ACHN (cell line): ENCODE measurements at regions not wholly inside any gene's neighbourhood (a gene's known extent, or its start where the extent isn't known, plus 50 kb on each side); places are given as distances from the start of the nearest gene placed in this dataset.
A peak's percentile ranks its signal among the peaks of the same experiment; 100 is the strongest.

Experiments
- DNase-seq: peaks from one replicate; pipeline ENCODE4 v3.0.0-alpha.2; 2015
- in situ Hi-C: cut with HindIII; loops from 2 replicates; pipeline ENCODE4 v1.10.0; 2017; ENCODE audit warnings: low sequenced_read_pairs, low pct_ligation_motif_present, low pct_unique_long_range_greater_than_20kb

- peak; percentile 80 for DNase-seq
- in situ Hi-C loops, result no loop called here
These were observed 390.1 kb downstream of the CTTN start for GRCh38 chr11:70788248-70789022.

- no peak for DNase-seq
- in situ Hi-C loops, result no loop called here
These were observed 392.5 kb downstream of the CTTN start for GRCh38 chr11:70790671-70791300.

- in situ Hi-C loops, result no loop called here
- DNase-seq, result peak; percentile 18
These were observed 398.4 kb downstream of the CTTN start for GRCh38 chr11:70796648-70797227.

DNA sequence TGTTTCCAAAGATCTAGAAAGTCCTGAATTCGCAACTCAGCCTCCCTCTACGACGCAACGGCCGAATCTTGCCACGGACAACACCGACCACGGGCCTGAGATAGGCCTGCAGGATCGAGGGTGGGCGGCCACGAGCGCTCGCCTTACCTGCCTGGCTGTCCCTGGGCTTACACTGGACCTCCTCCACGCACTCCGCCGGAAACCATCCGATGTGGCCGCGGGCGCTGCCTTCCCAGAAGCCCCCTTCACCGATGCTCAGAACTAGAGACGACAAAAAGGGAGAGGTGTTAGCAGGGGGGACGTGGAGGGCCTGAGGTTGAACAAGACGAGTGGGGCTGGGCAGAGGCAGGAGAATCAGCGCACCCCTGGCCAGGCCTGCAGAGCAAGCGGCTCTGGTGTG lies 400.0 kb downstream of the CTTN start:
- in situ Hi-C loops, result no loop called here

DNA sequence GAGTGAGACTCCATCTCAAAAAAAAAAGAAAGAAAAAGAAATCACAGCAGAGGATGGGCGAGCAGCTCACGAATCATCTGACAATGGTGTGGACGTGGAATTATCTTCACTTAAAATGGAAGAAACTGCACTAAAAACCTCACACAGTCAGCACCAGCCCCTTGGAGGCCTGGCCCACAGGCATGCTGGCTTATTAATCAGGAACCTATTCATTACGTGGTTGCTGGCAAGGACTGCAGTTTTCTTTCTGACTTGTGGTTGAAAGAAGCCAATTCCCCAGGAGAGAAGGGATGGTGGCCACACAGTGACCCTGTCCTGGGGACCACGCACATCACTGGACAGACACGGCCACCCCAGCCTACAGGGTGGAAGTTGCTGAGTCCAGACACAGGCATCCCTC lies 401.1 kb downstream of the CTTN start:
- in situ Hi-C loops, result no loop called here
- no peak for DNase-seq

More for the DNA sequence above, 400.0 kb downstream of the CTTN start:
- DNase-seq, result no peak

- no peak for DNase-seq
- in situ Hi-C loops, result no loop called here
These were observed 403.9 kb downstream of the CTTN start for GRCh38 chr11:70802185-70802584.

GRCh38 chr11:70804139-70804837 lies 406.0 kb downstream of the CTTN start:
- in situ Hi-C loops, result no loop called here
- no peak for DNase-seq

- no peak for DNase-seq
- in situ Hi-C loops, result no loop called here
These were observed 406.9 kb downstream of the CTTN start for GRCh38 chr11:70805243-70805642.

DNA sequence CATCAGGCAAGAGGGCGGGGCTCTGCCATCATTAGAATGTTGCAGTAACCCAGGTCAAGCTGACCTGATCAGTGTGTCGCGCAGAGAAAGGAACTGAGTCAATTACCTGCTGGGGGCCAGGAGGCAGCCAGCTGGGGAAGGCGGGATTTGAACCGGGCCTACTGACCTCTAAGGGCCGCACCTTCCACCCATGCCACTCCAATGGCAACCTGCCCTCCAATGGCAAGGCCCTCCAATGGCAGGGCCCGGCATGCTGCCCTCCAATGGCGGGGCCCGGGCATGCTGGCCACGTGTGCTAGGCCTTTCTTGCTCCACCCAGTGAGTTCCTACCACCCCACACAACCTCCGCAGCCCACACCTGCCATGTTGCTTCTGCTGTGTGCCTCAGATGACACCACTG lies 407.6 kb downstream of the CTTN start:
- DNase-seq, result no peak
- in situ Hi-C loops, result no loop called here

- DNase-seq, result no peak
- in situ Hi-C loops, result no loop called here
These were observed 408.3 kb downstream of the CTTN start for GRCh38 chr11:70806461-70807194.

GRCh38 chr11:70807195-70807543 lies 408.8 kb downstream of the CTTN start:
- DNase-seq, result no peak
- in situ Hi-C loops, result no loop called here

DNA sequence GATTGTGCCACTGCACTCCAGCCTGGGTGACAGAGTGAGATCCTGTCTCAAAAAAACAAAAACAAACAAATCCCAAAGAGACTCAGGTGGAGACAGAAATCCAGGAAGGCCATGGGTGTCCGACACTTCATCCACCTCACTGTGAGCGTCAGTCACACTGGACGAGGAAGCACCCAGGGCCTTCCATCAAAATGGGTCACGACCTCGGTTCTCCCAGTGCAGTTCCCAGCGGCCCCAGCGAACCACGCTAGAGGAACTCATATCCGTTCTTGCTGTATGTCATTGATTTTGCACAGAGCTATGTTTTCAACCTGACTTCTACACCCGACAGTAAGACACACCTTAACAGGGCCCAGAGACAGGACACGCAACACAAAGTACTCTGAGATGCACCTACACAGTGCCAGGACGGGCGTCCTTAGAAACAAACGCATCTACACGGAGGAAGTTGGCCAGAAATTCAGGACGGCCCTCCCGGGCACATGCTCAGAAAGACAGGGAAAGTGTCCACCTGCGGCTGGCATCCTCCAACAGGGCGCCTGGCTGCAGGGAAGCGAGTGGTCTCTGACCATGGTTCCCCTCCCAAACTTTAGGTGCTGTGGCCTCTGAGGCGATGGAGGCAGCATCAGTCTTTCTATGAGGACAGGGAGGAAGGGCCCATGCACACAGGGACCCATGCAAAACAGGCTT lies 410.5 kb downstream of the CTTN start:
- in situ Hi-C loops, result no loop called here

GRCh38 chr11:70810133-70810532 lies 411.8 kb downstream of the CTTN start:
- DNase-seq, result no peak
- in situ Hi-C loops, result no loop called here

More for the DNA sequence above, 410.5 kb downstream of the CTTN start:
- no peak for DNase-seq

- DNase-seq, result no peak
- in situ Hi-C loops, result no loop called here
These were observed 412.4 kb downstream of the CTTN start for GRCh38 chr11:70810681-70811080.

- in situ Hi-C loops, result no loop called here
- DNase-seq, result no peak
These were observed 413.2 kb downstream of the CTTN start for GRCh38 chr11:70811483-70811882.

DNA sequence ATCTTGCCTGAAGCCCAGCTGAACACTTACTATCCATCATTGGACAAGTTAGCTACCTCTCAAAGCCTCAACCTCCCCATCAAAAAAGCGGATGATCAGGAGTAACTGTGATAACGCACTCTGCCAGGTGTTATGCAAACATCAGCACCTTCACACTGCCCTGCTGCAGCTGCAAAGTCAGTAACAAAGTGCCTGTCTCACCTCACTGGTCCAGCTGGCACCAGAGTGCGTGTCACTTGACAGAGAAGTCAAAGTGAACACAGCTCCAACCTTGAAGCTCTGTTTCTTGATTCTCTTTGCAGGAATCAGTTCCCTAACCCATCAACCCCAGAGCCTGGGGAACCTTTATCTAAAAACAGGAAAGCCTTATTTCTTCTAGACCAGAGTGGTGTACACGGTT lies 413.6 kb downstream of the CTTN start:
- in situ Hi-C loops, result no loop called here
- DNase-seq, result no peak

DNA sequence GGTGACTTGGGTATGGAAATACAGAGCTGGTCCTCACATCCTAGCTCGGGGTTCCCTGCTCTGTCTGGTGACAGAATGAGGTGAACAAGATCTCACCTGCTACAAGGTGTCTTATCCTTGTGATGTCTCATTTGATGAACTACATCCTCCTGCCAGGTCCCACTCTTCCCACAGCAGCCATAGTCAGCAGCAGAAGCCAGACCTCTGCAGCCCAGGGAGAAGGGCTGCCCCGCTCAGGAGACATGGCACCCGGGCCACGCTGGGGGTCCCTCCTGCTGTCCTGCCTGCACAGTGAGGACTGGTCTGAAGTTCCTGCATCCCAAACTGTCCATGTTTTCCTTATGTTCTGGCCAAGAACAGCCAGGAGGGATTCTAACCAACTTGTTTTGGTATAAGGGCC lies 414.1 kb downstream of the CTTN start:
- in situ Hi-C loops, result no loop called here

GRCh38 chr11:70813651-70814050 lies 415.3 kb downstream of the CTTN start:
- in situ Hi-C loops, result no loop called here
- DNase-seq, result no peak

More for the DNA sequence above, 414.1 kb downstream of the CTTN start:
- no peak for DNase-seq
